Skeletal muscle tissue (tissue), 3 donors: ENCODE measurements at regions not wholly inside any gene's neighbourhood (a gene's known extent, or its start where the extent isn't known, plus 50 kb on each side); places are given as distances from the start of the nearest gene placed in this dataset.

Source experiments
- H3K27ac ChIP-seq: one replicate; pipeline ENCODE4 v1.7.0; 2013; ENCODE audit warnings: mild to moderate bottlenecking, low read depth, low read length, inconsistent platforms
- H3K27me3 ChIP-seq, 3 donors: one replicate each; pipeline ENCODE4 v1.7.0; 2013; ENCODE audit warnings: low read length in 3 of 3; ENCODE audit not compliant: control insufficient read depth in 3 of 3, insufficient read depth in 3 of 3
- H3K36me3 ChIP-seq, 3 donors: one replicate each; pipeline ENCODE4 v1.7.0; 2013; ENCODE audit warnings: low read length in 3 of 3; ENCODE audit not compliant: control insufficient read depth in 3 of 3, insufficient read depth in 3 of 3
- H3K4me1 ChIP-seq, 3 donors: one replicate each; pipeline ENCODE4 v1.7.0; 2013; ENCODE audit warnings: low read length in 3 of 3, mild to moderate bottlenecking in 3 of 3; ENCODE audit not compliant: control insufficient read depth in 3 of 3, insufficient read depth in 3 of 3
- H3K4me3 ChIP-seq, 3 donors: one replicate each; pipeline ENCODE4 v1.7.0; 2013; ENCODE audit warnings: low read length in 3 of 3
- H3K9ac ChIP-seq, 3 donors: one replicate each; pipeline ENCODE4 v1.7.0; 2013; ENCODE audit warnings: low read length in 3 of 3, mild to moderate bottlenecking in 3 of 3, moderate library complexity in 2 of 3, low read depth in 1 of 3
- H3K9me3 ChIP-seq, 3 donors: one replicate each; pipeline ENCODE4 v1.7.0; 2013; ENCODE audit warnings: low read length in 3 of 3; ENCODE audit not compliant: control insufficient read depth in 3 of 3
- donor health status: Osteomylitis.

DNA sequence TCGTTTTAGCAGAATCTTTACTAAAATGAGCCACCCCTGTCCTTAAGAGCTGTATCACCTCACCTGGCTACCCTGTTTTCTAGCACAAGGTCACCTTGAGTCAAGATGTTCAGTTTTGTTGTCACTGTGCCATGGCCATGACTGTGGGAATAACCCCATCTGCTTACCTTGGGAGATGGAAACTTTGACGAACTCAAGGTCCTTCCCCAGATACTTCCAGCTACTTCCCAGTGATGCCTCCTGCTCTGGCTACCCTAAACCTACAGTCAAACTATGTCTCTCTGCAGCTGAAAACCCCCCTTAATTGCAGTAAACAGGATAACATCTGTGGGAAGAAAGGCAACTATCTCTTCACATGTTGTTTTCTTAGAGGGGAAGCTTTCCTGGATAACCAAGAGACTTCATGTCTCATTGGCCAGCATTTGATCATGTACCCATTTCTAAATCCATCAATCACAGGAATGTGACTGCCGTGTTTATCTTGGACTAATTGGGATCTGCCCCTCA is 89.5 kb upstream of the C1orf21 start:
- H3K4me1 ChIP-seq, result peaks cover 25 to 29% (median 26%) of the 10 kb centered on the region in 3 donors
- H3K4me3 ChIP-seq, result peak overlapping the region in 1 of 3 donors; percentile 49
- no peaks in the 10 kb centered on the region for H3K27me3 ChIP-seq
- H3K36me3 ChIP-seq, result no peaks in the 10 kb centered on the region
- peak overlapping the region; percentile 80 for H3K27ac ChIP-seq
- H3K9ac ChIP-seq, result peak overlapping the region in 1 of 3 donors; percentile 66
- no peaks in the 10 kb centered on the region for H3K9me3 ChIP-seq

- Histone ChIP-seq H3K4me1 (peaks cover 25 to 29% (median 26%) of the 10 kb centered on the region in 3 donors), H3K9ac (no peak overlapping the region)
Measured at GRCh38 chr1:184298440-184299405, 88.1 kb upstream of the C1orf21 start.

DNA sequence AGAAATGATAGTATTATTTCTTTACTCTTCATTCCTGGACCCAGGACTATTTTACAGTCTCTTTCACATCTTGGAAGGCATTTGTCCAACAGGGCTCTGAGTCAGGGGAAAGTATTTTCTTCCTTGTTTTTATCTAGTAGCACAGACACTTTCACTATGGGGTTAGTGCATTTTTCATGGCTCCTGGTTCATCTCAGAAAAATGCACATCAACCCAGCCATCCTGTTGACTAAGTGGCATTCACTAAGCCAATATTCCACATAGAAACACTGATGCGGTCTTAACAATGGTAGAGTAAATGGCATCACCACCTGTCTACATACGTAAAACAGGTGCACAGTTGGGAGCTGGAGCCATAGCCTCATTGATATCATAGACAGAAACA is 87.4 kb upstream of the C1orf21 start:
- H3K27me3 ChIP-seq, result no peaks in the 10 kb centered on the region
- H3K36me3 ChIP-seq, result no peaks in the 10 kb centered on the region
- no peak overlapping the region for H3K4me3 ChIP-seq
- H3K4me1 ChIP-seq, result peaks cover 25 to 29% (median 26%) of the 10 kb centered on the region in 3 donors
- no peak overlapping the region for H3K27ac ChIP-seq
- peaks cover 0 to 2% (median 0%) of the 10 kb centered on the region in 3 donors for H3K9me3 ChIP-seq
- no peak overlapping the region for H3K9ac ChIP-seq

More at GRCh38 chr1:184298440-184299405, 88.1 kb upstream of the C1orf21 start:
- H3K36me3 ChIP-seq, result no peaks in the 10 kb centered on the region
- H3K4me3 ChIP-seq, result no peak overlapping the region
- H3K27ac ChIP-seq, result peak overlapping the region; percentile 37
- H3K27me3 ChIP-seq, result no peaks in the 10 kb centered on the region
- H3K9me3 ChIP-seq, result peaks cover 0 to 2% (median 0%) of the 10 kb centered on the region in 3 donors

- H3K36me3 ChIP-seq, result no peaks in the 10 kb centered on the region
- H3K4me1 ChIP-seq, result peaks cover 25 to 29% (median 26%) of the 10 kb centered on the region in 3 donors
- no peak overlapping the region for H3K27ac ChIP-seq
- no peak overlapping the region for H3K9ac ChIP-seq
- no peaks in the 10 kb centered on the region for H3K27me3 ChIP-seq
- peaks cover 0 to 2% (median 0%) of the 10 kb centered on the region in 3 donors for H3K9me3 ChIP-seq
- no peak overlapping the region for H3K4me3 ChIP-seq
Measured at GRCh38 chr1:184299796-184300195, 87.0 kb upstream of the C1orf21 start.

GRCh38 chr1:184300446-184300845 is 86.4 kb upstream of the C1orf21 start:
- no peaks in the 10 kb centered on the region for H3K27me3 ChIP-seq
- H3K36me3 ChIP-seq, result no peaks in the 10 kb centered on the region
- no peak overlapping the region for H3K4me3 ChIP-seq
- H3K27ac ChIP-seq, result no peak overlapping the region
- H3K9ac ChIP-seq, result no peak overlapping the region
- H3K9me3 ChIP-seq, result peaks cover 0 to 2% (median 0%) of the 10 kb centered on the region in 3 donors
- peaks cover 25 to 29% (median 26%) of the 10 kb centered on the region in 3 donors for H3K4me1 ChIP-seq

DNA sequence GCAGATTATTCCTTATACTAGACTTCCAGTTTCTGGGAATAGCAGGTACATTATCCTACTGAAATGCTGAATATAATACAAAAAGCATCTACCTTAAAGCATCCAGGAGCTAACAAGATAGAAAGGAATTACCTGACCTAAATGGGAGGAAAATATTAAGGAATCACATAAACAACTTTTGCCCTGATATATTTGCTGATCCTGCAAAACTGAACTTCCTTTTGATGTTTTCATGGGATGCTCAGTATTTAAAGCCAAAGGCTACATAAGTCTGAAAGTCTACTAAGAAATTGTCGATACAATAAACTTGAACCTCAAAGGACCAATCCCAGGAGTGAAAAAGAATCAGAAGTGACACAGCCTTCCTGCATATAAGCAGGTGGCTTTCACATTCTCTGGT is 85.6 kb upstream of the C1orf21 start:
- Histone ChIP-seq H3K27ac (no peak overlapping the region), H3K9ac (no peak overlapping the region), H3K4me3 (no peak overlapping the region), H3K36me3 (no peaks in the 10 kb centered on the region), H3K27me3 (no peaks in the 10 kb centered on the region), H3K9me3 (peaks cover 0 to 2% (median 0%) of the 10 kb centered on the region in 3 donors), H3K4me1 (peaks cover 23 to 26% (median 23%) of the 10 kb centered on the region in 3 donors)

GRCh38 chr1:184302346-184302745 is 84.5 kb upstream of the C1orf21 start:
- Histone ChIP-seq H3K9me3 (peaks cover 0 to 2% (median 0%) of the 10 kb centered on the region in 3 donors), H3K4me1 (peaks cover 12 to 16% (median 12%) of the 10 kb centered on the region in 3 donors), H3K27me3 (no peaks in the 10 kb centered on the region), H3K36me3 (no peaks in the 10 kb centered on the region), H3K27ac (no peak overlapping the region), H3K4me3 (no peak overlapping the region), H3K9ac (no peak overlapping the region)

DNA sequence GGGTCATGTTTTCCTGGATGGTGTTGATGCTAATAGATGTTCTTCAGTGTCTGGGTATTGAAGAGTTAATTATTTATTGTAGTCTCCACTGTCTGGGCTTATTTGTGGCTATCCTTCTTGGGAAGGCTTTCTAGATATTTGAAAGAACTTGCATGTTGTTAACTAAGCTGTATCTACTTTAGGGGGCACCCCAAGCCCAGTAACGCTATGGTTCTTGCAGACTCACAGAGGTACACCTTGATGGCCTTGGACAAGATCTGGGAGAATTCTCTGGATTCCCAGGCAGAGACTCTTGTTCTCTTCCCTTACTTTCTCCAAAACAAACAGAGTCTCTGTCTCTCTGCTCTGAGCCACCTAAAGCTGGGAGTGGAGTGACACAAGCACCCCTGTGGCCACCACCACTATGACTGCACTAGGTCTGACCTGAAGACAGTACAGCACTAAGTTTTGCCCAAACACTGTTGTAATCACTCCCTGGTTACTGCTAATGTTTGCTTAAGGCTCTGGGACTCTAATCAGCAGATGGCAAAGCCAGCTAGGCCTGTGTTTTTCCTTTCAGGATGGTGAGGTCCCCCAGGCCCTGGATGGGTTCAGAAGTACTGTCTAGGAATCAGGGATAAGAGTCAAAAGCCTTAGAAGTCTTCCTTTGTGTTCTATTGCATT is 76.5 kb upstream of the C1orf21 start:
- Histone ChIP-seq H3K4me1 (no peaks in the 10 kb centered on the region), H3K9me3 (no peaks in the 10 kb centered on the region), H3K9ac (no peak overlapping the region), H3K36me3 (no peaks in the 10 kb centered on the region), H3K27me3 (no peaks in the 10 kb centered on the region), H3K4me3 (no peak overlapping the region), H3K27ac (no peak overlapping the region)

GRCh38 chr1:184311580-184311979 is 75.2 kb upstream of the C1orf21 start:
- H3K27me3 ChIP-seq, result no peaks in the 10 kb centered on the region
- no peak overlapping the region for H3K27ac ChIP-seq
- H3K4me1 ChIP-seq, result no peaks in the 10 kb centered on the region
- no peaks in the 10 kb centered on the region for H3K36me3 ChIP-seq
- H3K4me3 ChIP-seq, result no peak overlapping the region
- no peak overlapping the region for H3K9ac ChIP-seq
- no peaks in the 10 kb centered on the region for H3K9me3 ChIP-seq

DNA sequence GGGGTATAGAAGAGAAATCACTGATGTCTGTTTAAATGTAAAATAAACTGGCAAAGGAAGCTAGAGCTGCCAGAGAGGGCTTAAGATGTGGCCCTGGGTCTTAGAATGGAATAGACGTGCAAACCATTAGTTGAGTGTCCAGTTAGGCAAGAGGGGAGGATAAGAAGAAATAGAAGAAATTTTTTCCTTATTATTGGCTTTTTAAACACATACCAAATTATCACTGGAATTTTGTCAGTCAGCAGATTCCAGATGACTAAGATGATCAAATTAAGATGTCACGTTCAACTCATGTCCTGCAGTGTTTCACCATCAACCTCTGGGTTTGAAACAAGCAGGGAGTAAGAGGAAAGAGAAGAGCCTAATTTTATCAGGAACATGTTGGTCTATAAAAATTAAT is 71.6 kb upstream of the C1orf21 start:
- H3K9me3 ChIP-seq, result no peaks in the 10 kb centered on the region
- H3K27me3 ChIP-seq, result no peaks in the 10 kb centered on the region
- no peak overlapping the region for H3K4me3 ChIP-seq
- no peaks in the 10 kb centered on the region for H3K36me3 ChIP-seq
- H3K4me1 ChIP-seq, result no peaks in the 10 kb centered on the region
- H3K27ac ChIP-seq, result no peak overlapping the region
- H3K9ac ChIP-seq, result no peak overlapping the region
